ENCODE measurements at regions not wholly inside any gene's neighbourhood (a gene's known extent, or its start where the extent isn't known, plus 50 kb on each side); places are given as distances from the start of the nearest gene placed in this dataset.
"Not testable (repeated sequence)": the region's sequence is repeated elsewhere in the genome, so short reads cannot be mapped to it uniquely, and the experiment has no call there.

GRCh38 chr2:95671992-95672391 is 80.2 kb downstream of the TRIM43 start:
- TF ChIP-seq POLR2A (IDR thresholded peaks at IDR 0.05; ENCODE audit: low read length); GATA1 (IDR thresholded peaks at IDR 0.05; ENCODE audit: low read depth, low read length): not testable (repeated sequence)

Data from erythroblast (primary cell).